GM18907 (cell line): ENCODE measurements at regions not wholly inside any gene's neighbourhood (a gene's known extent, or its start where the extent isn't known, plus 50 kb on each side); places are given as distances from the start of the nearest gene placed in this dataset.

ENCODE experiments used
- ATAC-seq: cut with Tn5 transposase; IDR thresholded peaks from one replicate; pipeline ENCODE4 v1.9.1; 2021; ENCODE audit warnings: mild to moderate bottlenecking, moderate library complexity; ENCODE audit not compliant: unreplicated experiment

GRCh38 chr22:49660321-49660720 lies 167.4 kb downstream of the BRD1 start:
- no peak for ATAC-seq

GRCh38 chr22:49659924-49660315 lies 167.8 kb downstream of the BRD1 start:
- ATAC-seq: no peak

GRCh38 chr22:49659281-49659923 lies 168.3 kb downstream of the BRD1 start:
- no peak for ATAC-seq

DNA sequence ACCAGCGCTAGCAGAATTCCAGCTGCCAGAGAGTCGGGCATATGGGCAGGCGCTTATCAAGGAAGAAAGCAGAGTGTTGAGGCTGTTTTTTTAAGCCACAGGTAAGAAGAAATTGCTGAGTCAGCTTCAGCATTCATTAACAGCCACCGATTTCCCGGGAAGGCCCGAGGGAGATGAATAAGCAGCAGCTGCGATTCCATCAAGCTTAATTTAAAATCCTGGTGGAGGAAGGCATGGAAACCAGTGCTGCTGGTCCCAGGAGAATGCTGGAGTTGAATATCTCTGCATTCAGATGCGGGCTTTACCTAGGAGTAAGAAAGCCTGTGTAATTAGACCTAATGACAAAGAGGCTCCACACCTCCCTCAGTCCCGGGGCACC lies 168.8 kb downstream of the BRD1 start:
- no peak for ATAC-seq

- ATAC-seq: no peak
These were observed 169.6 kb downstream of the BRD1 start for GRCh38 chr22:49657974-49658590.

GRCh38 chr22:49657275-49657973 lies 170.2 kb downstream of the BRD1 start:
- peak; percentile 51 for ATAC-seq

- peak; percentile 60 for ATAC-seq
These were observed 170.8 kb downstream of the BRD1 start for GRCh38 chr22:49656883-49657274.

DNA sequence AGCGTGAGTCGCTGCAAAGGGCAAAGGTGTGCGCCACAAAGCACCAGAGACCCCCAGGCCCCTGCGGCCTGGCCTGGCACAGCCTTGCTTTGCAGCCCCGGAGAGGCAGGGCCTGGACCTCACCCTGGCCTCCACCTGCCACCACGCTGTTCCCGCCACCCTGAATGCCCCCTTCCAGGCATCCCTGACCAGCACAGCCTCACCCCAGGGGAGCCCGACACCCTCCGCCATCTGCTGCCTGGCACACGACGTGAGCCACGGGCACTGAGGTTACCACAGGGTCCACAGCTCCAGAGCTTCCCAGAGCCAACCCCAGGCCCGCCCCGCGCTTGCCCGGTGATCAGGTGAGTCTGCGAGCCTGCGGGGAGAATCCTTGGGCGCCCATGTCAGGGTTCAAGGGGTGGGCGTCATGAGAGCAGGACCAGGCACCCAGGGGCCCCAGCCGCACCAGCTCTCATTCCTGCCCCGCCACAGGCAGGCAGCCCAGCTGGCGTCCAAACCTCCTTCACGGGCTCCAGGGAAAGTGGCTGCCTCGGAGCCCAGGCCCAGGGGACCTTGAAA lies 171.3 kb downstream of the BRD1 start:
- ATAC-seq: no peak

- no peak for ATAC-seq
These were observed 172.4 kb downstream of the BRD1 start for GRCh38 chr22:49655168-49655812.

- ATAC-seq: no peak
These were observed 177.1 kb downstream of the BRD1 start for GRCh38 chr22:49650336-49651241.

- no peak for ATAC-seq
These were observed 178.3 kb downstream of the BRD1 start for GRCh38 chr22:49649166-49650068.

DNA sequence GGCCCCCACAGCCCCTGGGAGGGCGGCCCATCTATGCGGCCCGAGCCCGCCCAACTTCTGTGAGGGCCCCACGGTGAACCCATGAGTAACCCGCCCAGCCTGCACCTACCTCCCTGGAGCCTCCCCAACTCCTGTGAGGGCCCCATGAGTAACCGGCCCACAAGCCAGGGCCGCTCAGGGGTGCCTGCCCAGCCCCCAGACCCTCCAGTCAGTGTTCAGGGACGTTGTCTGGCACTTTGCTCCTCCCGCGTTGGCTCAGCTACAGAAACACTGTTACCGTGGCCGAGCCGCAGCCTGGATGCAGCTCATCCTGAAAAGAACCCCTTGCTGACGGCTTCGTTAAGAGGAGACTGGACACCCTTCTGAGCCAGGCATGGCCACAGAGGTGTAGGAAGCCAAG lies 179.6 kb downstream of the BRD1 start:
- ATAC-seq: no peak

DNA sequence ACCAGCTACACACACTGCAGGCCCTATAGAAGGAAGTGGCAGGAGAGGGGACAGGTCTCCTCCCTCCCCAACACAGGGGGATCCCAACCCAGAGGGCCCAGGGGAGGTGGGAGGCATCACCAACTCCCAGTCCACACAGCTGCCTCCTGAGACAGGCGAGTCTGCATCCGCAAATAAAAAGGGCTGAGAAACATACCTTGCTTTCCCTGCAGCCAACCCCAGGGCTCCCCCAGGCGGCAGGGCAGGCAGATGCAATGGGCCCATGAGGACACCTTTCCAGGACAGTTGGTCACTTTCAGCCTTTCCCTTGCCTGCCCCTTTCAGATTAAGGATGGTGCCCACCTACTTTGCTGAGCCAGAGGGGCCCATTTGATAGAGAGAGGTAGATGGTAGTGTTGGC lies 180.0 kb downstream of the BRD1 start:
- ATAC-seq: no peak

GRCh38 chr22:49646876-49647275 lies 180.8 kb downstream of the BRD1 start:
- ATAC-seq: no peak

DNA sequence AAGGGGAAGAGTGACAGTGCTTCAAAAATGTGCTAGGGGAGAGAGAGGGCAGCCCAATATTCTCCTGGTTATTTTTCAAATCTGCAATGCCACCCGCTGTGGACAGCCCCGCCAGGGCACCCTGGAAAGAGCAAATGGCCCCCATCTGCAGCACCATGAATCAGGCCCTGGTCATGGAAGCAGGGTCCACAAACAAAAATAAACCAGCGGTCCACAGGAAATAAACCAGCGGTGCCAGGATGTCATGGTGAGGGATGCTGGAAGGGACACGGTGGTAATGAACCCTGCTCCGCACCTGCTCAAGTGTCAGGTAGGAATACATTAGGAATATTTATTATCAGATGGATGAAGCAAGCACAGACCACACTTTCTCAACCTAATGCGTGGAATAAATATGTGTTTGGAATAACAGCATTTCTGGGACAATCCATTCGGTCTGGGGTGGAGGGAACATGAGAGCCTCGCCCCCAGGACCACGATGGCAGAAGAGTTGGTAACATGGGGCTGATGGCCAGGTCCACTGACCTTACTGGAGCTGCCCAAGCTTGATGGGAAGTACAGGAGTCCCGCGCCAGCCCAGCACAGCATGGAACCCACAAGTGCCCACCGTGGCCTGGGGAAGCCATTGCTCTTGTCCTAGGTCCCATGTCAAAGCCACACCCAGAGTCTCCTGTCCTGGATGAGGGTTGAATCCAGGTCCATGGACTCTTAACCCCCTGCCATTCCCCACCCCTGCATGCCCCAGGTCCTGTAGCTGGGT lies 181.7 kb downstream of the BRD1 start:
- no peak for ATAC-seq

- ATAC-seq: no peak
These were observed 182.4 kb downstream of the BRD1 start for GRCh38 chr22:49645257-49645656.

DNA sequence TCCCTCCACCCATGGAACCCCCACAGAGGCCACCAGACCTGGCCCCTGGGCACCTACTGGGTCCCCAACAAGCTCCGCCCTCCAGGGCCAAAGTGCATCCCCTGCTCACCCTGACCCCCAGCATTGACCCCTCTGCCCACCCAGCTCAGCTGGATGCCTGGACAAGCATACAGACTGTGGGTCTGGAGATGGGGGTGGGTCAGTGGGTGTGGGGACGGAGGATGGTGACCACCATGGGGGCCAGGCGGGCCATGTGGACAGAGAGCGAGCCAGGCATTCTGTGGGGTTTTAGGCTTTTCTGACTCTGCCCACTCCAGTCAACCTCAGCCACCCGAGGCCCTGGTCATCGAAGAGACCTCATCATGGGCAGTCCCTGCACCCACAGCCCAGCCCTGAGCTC lies 183.7 kb downstream of the BRD1 start:
- ATAC-seq: no peak

GRCh38 chr22:49643466-49643865 lies 184.2 kb downstream of the BRD1 start:
- no peak for ATAC-seq

GRCh38 chr22:49642741-49643140 lies 184.9 kb downstream of the BRD1 start:
- no peak for ATAC-seq
